GM13976 (cell line): ENCODE measurements at regions not wholly inside any gene's neighbourhood (a gene's known extent, or its start where the extent isn't known, plus 50 kb on each side); places are given as distances from the start of the nearest gene placed in this dataset.

Source experiments
- DNase-seq: peaks from one replicate; pipeline ENCODE4 v3.0.0; 2012; ENCODE audit warnings: low spot score
- CTCF ChIP-seq: IDR thresholded peaks from 2 replicates; pipeline ENCODE4 v1.5.1; 2012; ENCODE audit warnings: borderline replicate concordance, mild to moderate bottlenecking; ENCODE audit not compliant: insufficient read depth; ENCODE audit errors: extremely low read depth, missing control alignments, control extremely low read depth
- in situ Hi-C: fragments of 300-500 bp; cut with MboI; formaldehyde crosslinking; loops from one replicate; pipeline ENCODE4 v1.12.0; 2022; ENCODE audit warnings: low sequenced_read_pairs, mixed read lengths, inconsistent platforms; ENCODE audit not compliant: unreplicated experiment

GRCh38 chr11:91854171-91854570, 370.4 kb upstream of the FAT3 start:
- in situ Hi-C loops, result no loop called here
- DNase-seq, result no peak
- TF ChIP-seq CTCF, result no peak

- in situ Hi-C loops, result no loop called here
- no peak for TF ChIP-seq CTCF
- DNase-seq, result no peak
Observed at GRCh38 chr11:91851908-91852307, 372.7 kb upstream of the FAT3 start.

- TF ChIP-seq CTCF, result no peak
- in situ Hi-C loops, result no loop called here
- DNase-seq, result no peak
Observed at GRCh38 chr11:91850533-91851275, 373.9 kb upstream of the FAT3 start.

GRCh38 chr11:91850021-91850420, 374.6 kb upstream of the FAT3 start:
- no peak for TF ChIP-seq CTCF
- in situ Hi-C loops, result no loop called here
- no peak for DNase-seq

GRCh38 chr11:91846649-91847048, 378.0 kb upstream of the FAT3 start:
- in situ Hi-C loops, result no loop called here
- no peak for DNase-seq
- TF ChIP-seq CTCF, result no peak

- no peak for DNase-seq
- in situ Hi-C loops, result no loop called here
- no peak for TF ChIP-seq CTCF
Observed at GRCh38 chr11:91846002-91846401, 378.6 kb upstream of the FAT3 start.
